ENCODE measurements at regions not wholly inside any gene's neighbourhood (a gene's known extent, or its start where the extent isn't known, plus 50 kb on each side); places are given as distances from the start of the nearest gene placed in this dataset.
"Not testable (repeated sequence)": the region's sequence is repeated elsewhere in the genome, so short reads cannot be mapped to it uniquely, and the experiment has no call there.

DNA sequence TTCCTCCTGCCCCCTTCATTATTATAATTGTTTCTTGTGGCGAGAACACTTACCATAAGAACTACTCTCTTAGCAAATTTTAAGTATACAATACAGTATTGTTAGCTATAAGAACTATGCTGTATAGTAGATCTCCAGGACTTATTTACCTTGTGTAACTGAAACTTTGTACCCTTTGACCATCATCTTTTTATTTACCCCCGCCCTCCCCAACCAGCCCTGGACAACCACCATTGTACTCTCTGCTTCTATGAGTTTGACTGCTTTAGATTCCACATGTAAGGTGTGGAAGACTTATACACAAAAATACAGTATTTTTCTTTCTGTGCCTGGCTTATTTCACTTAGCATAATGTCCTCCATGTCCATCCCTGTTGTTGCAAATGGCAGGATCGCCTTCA, 161.1 kb downstream of the PHF8 start:
- Histone ChIP-seq H3K36me3 (no peaks in the 10 kb centered on the region), H3K9me3 (no peaks in the 10 kb centered on the region), H3K4me3 (no peak overlapping the region), H3K27me3 (no peaks in the 10 kb centered on the region)
- DNase-seq = no peak

DNA sequence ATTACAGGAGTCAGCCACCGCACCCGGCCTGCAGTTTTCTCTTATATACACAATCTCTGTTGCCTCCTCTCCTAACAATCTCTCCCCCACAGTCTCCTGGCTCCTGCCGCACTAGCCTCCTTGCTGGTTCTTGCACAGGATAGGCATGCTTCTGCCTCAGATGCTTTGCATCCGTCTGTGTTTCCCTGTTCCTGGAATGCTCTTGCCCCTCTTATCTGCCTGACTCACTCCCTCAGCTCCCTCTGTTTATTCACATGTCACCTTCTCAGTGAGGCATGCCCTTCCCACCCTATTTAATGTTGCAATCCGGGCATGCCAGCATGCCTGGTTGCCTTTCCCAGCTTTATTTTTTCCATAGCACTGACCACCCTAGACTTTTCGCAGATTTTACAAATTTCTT, 161.9 kb downstream of the PHF8 start:
- Histone ChIP-seq H3K36me3 (no peaks in the 10 kb centered on the region), H3K27me3 (no peaks in the 10 kb centered on the region), H3K4me3 (no peak overlapping the region), H3K9me3 (no peaks in the 10 kb centered on the region)
- peak; percentile 0 for DNase-seq

DNA sequence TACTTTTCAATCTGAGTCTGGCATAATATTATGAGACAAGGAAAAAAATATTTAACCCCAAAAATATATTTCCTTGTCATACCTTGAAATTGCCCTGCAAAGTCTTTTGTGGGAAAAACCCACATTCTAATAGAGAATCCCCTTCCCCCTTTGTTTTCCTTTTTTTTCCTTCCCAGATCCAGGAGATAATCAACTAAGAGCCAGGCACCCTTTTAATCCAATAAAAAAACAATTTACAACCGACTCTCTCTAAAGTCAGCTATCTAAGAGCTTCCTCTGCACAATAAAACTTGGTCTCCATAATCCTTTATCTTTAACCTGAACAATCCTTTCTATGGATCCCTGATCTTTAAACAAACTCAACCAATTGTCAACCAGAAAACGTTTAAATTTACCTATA, 163.5 kb downstream of the PHF8 start:
- H3K27me3 ChIP-seq, H3K9me3 ChIP-seq, H3K36me3 ChIP-seq, DNase-seq, H3K4me3 ChIP-seq: not testable (repeated sequence)

DNA sequence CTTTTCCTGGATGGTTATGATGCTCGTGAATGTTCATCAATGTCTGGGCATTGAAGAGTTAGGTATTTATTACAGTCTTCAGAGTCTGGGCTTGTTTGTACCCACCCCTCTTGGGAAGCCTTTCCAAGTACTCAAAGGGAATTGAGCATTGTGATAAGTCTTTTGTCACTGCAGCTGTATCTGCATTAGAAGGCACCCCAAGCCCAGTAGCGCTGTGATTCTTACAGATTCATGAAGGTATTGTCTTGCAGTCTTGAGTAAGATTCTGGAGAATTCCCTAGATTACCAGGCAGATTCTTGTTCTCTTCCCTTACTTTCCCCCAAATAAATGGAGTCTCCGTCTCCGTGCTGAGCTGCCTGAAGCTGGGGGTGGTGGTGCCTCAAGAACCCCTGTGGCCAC, 173.4 kb upstream of the HUWE1 start:
- no peak for DNase-seq
- H3K36me3 ChIP-seq = no peaks in the 10 kb centered on the region
- H3K4me3 ChIP-seq = no peak overlapping the region
- H3K27me3 ChIP-seq = no peaks in the 10 kb centered on the region
- no peaks in the 10 kb centered on the region for H3K9me3 ChIP-seq

DNA sequence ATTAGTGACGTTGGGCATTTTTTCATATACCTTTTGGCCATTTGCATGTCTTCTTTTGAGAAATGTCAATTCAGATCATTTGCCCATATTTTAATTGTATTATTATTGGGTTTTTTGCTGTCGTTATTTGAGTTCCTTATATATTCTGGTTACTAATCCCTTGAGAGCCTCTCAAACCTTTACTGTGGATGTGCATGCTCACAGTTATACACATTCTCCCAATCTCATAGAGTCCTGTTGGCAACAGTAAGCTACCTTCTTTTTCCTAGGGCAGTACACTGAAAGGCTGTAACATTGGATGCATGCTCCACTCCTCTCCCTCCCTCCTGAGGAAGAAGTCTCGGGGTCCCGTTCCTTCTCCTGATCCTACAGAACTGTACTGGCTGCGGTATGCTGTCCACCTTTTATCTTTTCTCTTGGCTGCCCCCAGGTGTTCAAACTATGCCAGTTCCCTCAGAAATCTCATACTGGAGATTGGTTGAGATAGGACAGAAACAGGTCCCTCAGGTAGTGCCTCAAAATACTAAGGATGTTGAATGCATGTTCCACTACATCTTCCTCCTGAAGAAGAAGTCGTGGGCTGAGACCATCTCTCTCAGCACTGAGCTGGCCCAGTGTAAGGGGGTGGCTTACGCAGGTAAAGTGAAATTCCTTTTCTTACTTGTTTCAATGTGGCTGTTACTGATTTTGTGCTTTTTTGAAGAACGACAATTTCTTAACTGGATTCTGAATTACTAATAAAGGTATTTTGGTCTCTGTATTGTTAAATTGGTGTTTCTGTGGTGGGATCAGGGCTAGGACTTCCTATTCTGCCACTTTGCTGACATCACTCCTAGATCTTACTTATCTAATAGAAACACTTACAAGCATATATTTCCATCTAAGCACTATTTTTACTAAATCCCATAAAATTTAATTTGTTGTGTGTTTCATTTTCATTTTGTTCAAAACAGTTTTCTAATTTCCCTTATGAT, 145.4 kb upstream of the HUWE1 start:
- no peaks in the 10 kb centered on the region for H3K27me3 ChIP-seq
- no peaks in the 10 kb centered on the region for H3K36me3 ChIP-seq
- H3K4me3 ChIP-seq = no peak overlapping the region
- H3K9me3 ChIP-seq = no peaks in the 10 kb centered on the region
- peak; percentile 2 for DNase-seq

DNA sequence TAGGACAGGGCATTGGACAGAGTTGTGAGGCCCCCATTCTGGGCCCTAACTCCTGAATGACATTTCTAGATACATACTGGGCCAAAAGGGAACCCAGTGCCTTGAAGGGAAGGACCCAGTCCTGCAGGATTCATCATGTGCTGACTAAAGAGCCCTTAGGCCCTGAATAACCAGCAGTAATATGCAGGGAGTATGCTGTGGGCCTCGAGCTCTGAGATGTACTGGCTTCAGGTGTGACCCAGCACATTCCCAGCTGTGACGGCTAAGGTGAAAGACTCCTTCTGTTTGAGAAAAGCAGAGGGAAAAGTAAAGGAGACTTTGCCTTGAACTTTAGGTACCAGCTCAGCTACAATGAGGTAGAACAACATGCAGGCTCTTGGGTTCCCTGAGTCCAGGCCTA, 138.2 kb upstream of the HUWE1 start:
- Histone ChIP-seq H3K36me3 (no peaks in the 10 kb centered on the region), H3K4me3 (no peak overlapping the region), H3K9me3 (no peaks in the 10 kb centered on the region), H3K27me3 (no peaks in the 10 kb centered on the region)
- no peak for DNase-seq

DNA sequence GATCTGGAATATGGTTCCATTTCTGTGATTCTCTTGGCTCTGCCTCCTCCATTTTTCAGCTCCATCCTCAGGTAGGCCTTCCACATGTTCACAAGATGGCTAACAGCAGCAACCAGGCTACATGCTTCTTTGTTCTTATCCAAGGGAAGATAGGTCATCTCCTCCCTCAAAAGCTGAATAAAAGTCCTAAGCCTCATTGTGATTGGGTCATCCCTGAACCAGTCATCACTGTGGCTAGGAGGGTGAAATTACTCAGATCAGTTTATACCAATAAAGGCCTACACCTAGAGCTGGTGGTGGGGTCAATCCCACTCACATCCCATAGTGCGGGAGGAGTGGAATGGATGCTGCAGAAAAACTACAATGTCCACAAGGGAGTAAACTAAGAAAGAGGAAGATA, 131.6 kb upstream of the HUWE1 start:
- not testable (repeated sequence) for H3K9me3 ChIP-seq, H3K4me3 ChIP-seq, H3K36me3 ChIP-seq, DNase-seq, H3K27me3 ChIP-seq

DNA sequence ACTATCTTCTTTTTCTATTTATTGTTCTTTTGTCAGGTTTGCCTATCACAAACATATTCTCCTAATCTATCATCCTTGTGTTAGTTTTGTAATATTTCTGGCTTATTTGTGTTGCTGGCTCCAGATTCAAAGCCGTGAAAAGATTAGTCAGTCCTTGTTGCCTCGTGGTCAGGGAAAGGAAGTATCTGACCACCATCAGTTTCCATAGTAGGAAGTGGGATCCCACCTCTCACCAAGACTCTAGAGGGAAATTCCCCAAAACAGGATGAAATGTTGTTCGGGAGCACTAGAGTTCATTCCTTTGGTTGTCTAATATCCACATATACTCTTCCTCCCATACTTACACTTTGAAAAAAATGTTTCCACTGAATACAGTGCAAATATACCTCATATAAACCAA, 131.0 kb upstream of the HUWE1 start:
- H3K4me3 ChIP-seq = no peak overlapping the region
- no peaks in the 10 kb centered on the region for H3K27me3 ChIP-seq
- no peaks in the 10 kb centered on the region for H3K9me3 ChIP-seq
- no peak for DNase-seq
- no peaks in the 10 kb centered on the region for H3K36me3 ChIP-seq

DNA sequence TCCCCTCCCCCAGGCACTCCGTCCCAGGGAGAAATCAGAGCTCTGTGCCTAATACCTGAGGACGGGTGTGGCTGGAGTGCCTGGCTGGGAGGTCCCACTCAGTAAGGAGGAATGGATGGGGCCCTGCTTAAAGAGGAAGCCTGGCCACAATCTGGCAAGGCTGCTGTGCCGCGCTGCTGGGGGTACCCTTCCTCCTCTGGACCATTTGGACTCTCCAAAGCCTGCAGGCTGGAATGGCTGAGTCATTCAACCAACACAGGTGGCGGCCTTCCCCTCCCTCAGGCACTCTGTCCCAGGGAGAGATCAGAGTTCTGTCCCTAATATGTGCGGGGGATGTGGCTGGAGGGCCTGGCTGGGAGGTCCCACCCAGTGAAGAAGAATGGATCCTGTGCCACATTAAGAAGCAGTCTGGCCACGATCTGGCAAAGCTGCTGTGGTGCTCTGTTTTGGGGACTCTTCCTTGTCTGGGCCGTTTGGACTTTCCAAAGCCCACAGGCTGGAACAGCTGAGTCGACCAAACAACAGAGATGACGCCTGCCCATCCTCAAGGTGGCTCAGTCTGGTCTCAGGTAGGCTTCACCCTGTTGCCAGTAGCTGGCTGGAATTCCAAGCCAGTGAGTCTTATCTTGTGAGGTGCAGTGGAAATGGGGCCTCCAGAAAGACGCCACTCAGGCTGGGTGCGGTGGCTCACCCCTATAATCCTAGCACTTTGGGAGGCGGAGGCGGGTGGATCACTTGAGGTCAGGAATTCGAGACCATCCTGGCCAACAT, 127.3 kb upstream of the HUWE1 start:
- Histone ChIP-seq H3K9me3 (no peaks in the 10 kb centered on the region), H3K27me3 (no peaks in the 10 kb centered on the region), H3K36me3 (no peaks in the 10 kb centered on the region), H3K4me3 (no peak overlapping the region)
- DNase-seq = no peak

DNA sequence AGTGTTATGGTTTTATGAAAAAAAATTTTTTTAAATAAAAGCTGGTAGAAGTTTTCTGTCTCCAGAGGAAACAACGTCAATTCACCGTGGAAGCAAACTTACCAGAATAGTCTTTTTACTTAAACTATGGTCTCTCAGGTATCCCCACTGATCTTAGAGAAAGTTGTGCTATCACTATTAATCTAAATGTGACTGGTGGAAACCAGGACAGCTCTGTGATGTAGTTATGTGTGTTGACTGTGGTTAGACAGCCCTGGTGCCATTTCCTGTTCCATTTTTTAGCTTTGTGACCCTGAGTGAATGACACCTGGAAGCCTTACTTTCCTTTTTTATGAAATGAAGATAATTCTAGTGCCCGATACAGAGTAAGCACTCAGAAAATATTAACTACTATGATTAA, 111.8 kb upstream of the HUWE1 start:
- no peaks in the 10 kb centered on the region for H3K36me3 ChIP-seq
- no peaks in the 10 kb centered on the region for H3K27me3 ChIP-seq
- DNase-seq = no peak
- H3K4me3 ChIP-seq = no peak overlapping the region
- no peaks in the 10 kb centered on the region for H3K9me3 ChIP-seq

DNA sequence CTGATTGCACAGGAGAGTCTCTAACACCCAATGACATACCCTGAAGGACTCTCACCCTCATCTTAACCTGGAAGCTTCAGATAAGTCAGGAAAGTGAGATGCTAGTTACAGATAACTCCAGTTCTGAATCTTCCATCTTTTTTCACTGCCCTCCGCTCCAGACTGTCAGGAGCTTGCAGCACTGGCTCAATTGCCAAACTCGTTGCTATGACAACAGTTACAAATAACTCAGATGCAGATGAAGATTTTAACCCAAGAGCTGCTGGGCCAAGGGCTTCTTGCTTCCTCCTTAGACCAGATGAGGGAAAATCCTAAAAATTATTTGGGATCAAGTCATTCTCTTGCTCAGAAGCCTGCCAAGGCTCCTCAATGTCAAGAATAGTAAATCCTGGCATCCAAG, 109.1 kb upstream of the HUWE1 start:
- no peak overlapping the region for H3K4me3 ChIP-seq
- no peak for DNase-seq
- no peaks in the 10 kb centered on the region for H3K9me3 ChIP-seq
- H3K36me3 ChIP-seq = no peaks in the 10 kb centered on the region
- no peaks in the 10 kb centered on the region for H3K27me3 ChIP-seq

DNA sequence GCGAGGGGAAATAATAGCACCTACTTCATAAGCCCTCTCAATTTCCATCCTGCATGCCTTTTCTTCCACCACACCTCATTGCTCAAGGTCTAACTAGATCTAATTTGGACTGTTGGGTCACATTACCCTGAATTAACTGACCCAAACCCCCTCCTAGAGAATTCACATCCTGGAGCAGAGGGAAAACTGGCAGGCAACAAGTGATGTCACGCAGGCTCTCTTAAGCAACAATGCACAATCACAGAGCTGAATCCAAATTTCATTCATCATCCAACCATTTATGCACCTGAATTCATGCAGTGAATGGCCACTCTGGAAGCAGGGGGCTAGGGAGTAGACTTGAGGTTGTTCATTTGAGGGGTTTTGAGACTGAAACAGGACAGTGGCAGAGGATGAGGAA, 107.7 kb upstream of the HUWE1 start:
- no peak overlapping the region for H3K4me3 ChIP-seq
- H3K9me3 ChIP-seq = no peaks in the 10 kb centered on the region
- DNase-seq = no peak
- H3K27me3 ChIP-seq = no peaks in the 10 kb centered on the region
- no peaks in the 10 kb centered on the region for H3K36me3 ChIP-seq

DNA sequence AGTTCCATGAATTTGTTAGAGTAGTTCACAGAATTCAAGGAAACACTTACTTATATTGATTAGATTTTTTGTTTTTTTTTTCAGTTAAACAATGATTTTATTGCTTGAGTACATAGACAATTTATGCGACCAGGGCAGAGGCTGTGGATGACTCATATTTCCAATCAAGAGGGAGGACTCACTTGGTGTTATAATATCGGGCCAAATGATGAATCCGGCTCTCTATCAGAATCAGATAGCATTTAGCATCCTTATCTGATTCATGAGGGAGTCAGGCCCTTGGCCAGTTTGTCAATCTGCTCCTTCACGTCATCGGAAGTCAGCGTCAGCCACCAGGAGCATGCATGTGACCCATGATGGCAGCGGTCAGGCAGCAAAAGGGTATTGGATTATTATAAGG, 82.3 kb upstream of the HUWE1 start:
- DNase-seq = no peak
- H3K9me3 ChIP-seq = no peaks in the 10 kb centered on the region
- no peaks in the 10 kb centered on the region for H3K36me3 ChIP-seq
- no peaks in the 10 kb centered on the region for H3K27me3 ChIP-seq
- no peak overlapping the region for H3K4me3 ChIP-seq

DNA sequence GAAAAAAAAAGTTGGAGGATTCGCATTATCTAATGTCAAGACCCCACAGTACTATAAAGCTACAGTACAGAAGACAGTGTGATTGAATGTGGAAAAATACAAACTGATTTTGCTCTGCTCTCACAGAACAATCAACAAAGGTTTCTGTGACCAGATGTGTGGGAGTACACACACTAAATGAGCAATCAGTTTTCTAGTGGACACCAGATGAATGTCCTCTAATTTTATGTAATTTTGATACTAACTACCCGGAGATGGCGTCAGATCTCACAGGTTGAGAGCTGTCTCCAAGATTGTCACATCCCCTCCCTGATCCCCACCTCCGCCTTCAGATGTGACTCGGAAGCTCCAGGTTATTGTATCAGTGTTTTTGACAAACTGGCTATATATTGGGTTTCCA, 81.9 kb upstream of the HUWE1 start:
- H3K4me3 ChIP-seq = no peak overlapping the region
- no peaks in the 10 kb centered on the region for H3K36me3 ChIP-seq
- H3K9me3 ChIP-seq = no peaks in the 10 kb centered on the region
- no peaks in the 10 kb centered on the region for H3K27me3 ChIP-seq
- no peak for DNase-seq

DNA sequence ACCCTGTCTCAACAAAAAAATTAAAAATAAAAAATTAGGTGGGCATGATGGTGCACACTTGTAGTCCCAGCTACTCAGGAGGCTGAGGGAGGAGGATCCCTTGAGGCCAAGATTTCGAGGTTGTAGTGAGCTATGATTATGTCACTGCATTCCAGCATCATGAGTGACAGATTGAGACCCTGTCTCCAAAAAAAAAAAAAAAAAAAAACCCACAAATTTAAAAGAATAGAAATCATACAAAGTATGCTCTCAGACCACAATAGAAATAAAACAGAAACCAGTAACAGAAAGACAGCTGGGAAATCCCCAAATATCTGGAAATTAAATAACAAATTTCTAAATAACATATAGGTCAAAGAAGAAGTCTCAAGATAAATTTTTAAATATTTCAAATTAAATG, 81.0 kb upstream of the HUWE1 start:
- Histone ChIP-seq H3K36me3 (no peaks in the 10 kb centered on the region), H3K4me3 (no peak overlapping the region), H3K27me3 (no peaks in the 10 kb centered on the region), H3K9me3 (no peaks in the 10 kb centered on the region)
- no peak for DNase-seq

DNA sequence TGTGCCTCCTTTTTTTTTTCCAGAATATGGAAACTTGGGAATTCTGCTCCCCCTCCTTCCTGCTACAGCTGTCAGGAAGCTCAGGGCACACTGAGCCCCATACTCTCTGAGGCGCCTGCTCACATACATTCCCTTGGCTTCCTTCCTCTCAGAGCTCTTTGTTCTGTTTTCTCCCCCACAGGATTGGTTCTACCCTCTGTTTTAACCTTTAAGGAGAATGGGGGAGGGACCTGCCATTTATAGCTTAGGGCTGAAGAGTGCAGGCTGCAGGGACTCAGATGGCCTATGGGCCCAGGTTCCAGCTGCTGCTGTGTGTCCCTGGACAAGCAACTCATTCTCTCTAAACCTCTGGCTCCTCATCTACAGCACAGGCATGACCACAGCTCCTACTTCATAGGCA, 70.7 kb upstream of the HUWE1 start:
- H3K36me3 ChIP-seq, H3K27me3 ChIP-seq, DNase-seq, H3K4me3 ChIP-seq, H3K9me3 ChIP-seq: not testable (repeated sequence)

DNA sequence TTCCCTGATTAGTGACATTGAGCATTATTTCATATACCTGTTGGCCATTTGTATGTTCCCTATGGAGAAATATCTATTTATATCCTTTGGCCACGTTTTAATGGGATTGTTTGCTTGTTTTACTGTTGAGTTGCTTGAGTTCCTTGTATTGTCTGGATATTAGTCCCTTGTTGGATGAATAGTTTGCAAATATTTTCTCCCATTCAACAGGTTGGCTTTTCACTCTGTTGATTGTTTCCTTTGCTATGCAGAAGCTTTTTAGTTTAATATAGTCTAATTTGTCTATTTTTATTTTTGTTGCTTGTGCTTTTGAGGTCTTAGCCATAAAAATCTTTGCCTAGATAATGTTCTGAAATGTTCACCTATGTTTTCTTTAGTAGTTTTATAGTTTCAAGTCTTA, 60.2 kb upstream of the HUWE1 start:
- Histone ChIP-seq H3K27me3 (no peaks in the 10 kb centered on the region), H3K36me3 (no peaks in the 10 kb centered on the region), H3K4me3 (no peak overlapping the region), H3K9me3 (no peaks in the 10 kb centered on the region)
- no peak for DNase-seq

DNA sequence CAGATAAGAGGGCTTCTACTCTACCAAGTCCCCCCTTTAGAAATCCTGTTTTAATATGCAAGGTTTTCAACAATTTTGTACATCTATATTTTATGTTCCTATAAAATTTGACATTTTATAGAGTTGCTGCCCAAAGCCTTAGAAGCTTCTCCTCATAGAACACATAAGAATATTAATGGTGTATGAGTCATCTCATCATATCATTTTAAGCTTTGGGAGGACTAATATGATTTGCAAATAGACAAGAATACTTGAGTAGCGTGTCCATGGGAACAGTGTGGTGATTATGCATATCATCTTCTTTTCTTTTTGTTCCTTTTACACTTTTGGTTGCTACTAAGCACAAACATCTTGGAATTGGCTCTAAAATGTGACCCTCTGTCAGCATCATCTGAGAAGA, 56.7 kb upstream of the HUWE1 start:
- Histone ChIP-seq H3K9me3 (no peaks in the 10 kb centered on the region), H3K36me3 (no peaks in the 10 kb centered on the region), H3K4me3 (no peak overlapping the region), H3K27me3 (no peaks in the 10 kb centered on the region)
- DNase-seq = no peak

Measured in MG63 (cell line).